Lung microvascular endothelial cell (primary cell): ENCODE measurements at regions not wholly inside any gene's neighbourhood (a gene's known extent, or its start where the extent isn't known, plus 50 kb on each side); places are given as distances from the start of the nearest gene placed in this dataset.
"Not testable (repeated sequence)": the region's sequence is repeated elsewhere in the genome, so short reads cannot be mapped to it uniquely, and the experiment has no call there.

Source experiments
- DNase-seq, 2 donors: peaks; one replicate each; pipeline versions ENCODE4 v3.0.0 to v3.0.0-alpha.2; 2010; ENCODE audit warnings: low read depth in 2 of 2

DNA sequence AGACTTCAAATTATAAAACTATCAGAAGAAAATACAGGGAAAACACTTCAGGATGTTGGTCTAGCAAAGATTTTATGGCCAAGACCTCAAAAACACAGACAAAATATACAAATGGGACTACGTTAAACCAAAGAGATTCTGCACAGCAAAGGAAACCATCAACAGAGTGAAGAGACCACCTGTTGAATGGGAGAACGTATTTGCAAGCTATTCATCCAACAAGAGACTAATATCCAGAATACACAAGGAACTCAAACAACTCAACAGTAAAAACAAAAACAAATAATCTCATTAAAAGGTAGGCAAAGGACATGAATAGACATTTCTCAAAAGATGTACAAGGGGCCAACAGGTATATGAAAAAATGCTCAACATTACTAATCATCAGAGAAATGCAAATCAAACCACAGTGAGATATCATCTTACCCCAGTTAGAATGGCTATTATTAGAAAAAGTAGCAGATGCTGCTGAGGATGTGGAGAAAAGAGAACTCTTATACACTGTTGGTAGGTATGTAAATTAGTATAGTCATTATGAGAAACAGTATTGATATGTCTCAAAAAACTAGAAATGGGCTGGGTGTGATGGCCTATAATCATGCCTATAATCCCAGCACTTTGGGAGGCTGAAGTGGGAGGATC is 112.6 kb downstream of the LRIG2 start:
- DNase-seq, result no peak

DNA sequence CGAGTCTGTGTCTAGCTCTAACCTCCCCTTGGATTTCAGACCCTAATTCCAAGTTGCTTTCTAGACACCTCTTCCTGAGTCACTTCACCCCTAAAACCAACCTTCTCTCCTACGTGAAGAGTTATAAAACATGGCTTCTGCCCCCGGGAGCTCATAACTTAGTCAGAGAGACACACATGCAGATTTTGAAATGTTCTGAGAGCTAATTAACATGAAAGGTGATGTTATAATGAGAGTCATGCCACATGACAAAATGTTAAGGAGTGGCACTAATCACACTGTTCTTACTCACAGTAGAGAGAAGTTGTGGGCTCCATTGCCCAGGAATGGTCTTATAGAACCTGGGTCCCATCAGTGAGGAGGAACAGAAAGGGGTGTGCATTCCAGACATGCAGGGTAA is 117.1 kb downstream of the LRIG2 start:
- DNase-seq, result no peak

DNA sequence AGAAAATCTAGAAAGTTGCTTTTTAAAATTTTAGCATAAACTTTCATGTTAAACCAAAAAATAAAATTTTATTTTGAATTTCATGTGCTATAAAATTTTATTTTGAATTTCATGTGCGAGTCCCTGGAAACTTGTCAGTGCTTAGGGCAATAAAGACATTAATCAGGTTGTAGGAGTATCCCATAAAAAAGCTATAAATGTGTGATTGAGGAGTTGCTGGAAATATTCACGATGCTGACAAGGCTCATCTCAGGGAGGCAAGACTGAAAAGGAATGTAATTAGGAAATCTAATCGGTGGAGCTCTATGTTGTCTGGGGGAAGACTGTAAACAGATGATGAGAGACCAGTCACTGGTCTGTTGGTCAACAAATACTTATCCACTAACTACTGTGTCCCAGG is 117.9 kb downstream of the LRIG2 start:
- DNase-seq, result no peak

DNA sequence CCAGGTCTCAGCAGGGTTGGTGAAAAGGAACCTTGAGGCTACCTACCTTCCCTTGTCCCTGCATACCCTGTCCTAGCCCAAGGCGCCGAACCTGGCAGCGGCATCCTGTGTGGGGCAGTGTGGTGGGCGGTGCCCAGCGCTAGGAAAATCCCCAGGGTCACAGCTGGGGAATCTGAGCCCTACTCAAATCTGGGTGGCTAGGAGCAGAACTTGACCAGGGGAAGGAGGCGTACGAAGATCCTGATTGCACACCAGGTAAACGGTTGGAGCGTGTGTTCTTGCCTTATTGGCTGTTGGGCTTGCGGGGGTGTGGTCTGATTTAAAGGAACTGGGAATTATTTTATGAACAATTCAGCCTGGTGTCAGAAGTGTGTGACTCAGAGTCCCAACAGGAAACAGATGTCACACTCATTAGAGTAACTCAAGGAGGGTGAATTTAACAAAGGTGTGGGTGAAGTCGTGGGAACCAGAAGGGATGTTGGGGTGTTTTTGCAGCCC is 118.6 kb downstream of the LRIG2 start:
- DNase-seq, result peak in 1 of 2 donors; percentile 36

DNA sequence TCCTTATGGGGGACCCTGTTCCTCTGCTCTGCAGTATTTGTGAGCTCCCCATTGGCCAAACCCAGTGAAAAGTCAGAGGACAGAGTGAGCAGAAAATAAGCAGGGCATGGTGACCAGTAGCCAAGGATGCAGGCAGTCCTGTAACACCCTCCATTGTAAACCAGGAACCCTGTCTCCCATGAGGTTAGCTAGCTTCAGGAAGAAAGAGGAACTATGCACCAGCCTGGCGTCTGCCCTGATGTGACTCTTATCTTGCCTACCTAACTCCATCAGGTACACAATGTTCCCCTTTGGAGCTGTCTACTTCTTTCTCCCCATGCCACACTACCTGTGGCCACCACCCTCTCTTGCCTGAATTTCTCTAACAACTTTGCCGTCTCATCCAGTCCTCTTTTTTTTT is 119.2 kb downstream of the LRIG2 start:
- DNase-seq, result no peak

DNA sequence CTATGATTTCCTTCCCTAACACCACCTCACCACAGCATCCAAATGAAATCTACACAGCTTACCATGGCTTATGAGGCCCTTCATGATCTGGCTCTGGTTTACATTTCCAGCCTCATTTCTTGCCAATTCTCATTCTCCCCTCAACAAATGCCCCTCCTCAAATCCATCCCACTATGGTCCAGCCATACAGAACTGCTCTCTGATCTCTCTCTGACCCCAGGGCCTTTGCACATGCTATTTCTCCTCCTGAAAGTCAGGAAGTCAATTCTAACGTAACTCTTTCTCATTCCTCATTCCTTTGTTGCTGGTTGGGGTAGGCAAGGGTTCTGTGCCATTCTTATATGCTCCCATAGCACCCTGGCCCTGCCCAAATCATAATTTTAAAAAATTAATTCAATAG is 120.0 kb downstream of the LRIG2 start:
- no peak for DNase-seq

DNA sequence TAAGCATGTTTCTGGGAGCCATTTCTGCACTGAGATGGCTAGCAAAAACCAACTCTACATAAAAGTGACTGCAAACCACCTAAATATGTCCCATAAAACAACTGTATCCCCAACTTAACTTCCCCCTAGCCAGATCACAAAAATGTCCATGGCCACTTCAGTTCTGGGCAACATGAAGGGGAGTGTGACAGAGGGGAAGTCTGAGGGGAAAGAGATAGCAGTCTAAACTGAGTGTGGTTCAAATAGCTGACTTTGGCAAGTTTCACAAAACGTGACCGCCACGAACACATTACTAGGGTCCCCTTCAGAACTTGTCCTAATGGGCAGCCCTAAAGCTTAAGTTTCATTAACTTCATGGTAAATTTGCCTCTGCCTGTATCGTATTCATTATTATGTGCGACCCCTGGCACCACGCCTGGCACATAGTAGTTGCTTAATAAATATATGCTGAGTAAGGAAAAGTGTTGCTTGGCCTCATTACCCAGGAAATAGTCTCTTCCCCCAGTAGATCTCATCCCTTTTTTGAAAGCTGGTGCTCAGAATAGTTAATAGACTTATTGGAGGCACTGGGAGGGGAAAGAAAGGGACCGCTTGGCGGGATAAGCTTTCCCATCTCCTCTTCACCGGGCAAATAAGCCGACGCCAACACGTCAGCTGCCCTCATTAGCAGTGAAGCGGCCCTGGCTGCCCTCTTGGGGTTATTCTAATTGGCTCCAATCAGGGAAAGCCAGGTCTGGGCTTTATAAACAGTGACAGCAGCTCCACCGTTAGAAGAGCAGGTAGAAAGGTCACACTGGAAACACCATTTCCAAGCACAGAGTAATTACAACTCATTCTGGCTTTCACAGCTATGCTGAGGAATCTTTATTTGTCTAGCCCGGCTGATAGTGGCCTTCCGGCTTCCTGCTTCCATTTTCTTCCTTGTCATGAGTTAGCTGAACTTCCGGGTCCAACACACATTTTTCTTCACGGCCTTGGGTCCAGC is 122.1 kb downstream of the LRIG2 start:
- DNase-seq, result no peak

DNA sequence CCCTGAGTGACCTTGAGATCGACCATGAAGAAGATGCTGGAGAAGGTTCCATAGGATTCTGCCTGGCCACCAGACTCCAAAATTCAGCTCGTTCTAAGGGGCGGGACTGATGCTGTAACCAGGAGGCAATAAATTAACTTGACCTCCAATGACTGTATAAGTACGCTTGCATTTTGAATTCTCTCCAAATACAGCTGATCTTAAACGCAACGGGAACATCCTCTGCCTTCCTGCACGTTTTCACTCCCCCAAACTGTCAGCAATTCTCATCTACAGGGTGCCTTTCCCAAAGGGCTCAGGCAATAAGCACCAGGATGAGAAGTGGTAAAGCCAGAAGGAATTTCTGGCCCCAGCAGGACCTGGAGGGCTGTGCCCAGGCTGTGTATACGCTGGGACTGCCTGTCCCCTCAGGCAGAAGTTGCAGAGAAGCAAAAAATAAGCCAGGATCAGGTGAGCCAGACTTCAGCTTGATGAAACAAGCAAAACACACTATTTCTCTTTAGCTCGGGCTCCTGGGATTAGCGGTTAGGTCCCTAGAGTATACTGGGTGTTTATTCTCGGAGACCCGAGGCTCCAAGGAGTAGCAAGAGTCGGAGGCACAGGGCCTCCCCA is 124.8 kb downstream of the LRIG2 start:
- no peak for DNase-seq

DNA sequence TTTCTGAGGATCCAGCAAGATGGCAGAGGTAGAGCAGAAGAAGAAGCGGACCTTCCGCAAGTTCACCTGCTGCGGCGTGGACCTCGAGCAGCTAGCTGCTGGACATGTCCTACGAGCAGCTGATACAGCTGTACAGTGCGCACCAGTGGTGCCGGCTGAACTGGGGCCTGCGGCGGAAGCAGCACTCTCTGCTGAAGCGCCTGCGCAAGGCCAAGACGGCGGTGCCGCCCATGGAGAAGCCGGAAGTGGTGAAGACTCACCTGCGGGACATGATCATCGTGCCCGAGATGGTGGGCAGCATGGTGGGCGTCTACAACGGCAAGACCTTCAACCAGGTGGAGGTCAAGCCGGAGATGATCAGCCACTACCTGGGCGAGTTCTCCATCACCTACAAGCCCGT is 125.8 kb downstream of the LRIG2 start:
- no peak for DNase-seq

DNA sequence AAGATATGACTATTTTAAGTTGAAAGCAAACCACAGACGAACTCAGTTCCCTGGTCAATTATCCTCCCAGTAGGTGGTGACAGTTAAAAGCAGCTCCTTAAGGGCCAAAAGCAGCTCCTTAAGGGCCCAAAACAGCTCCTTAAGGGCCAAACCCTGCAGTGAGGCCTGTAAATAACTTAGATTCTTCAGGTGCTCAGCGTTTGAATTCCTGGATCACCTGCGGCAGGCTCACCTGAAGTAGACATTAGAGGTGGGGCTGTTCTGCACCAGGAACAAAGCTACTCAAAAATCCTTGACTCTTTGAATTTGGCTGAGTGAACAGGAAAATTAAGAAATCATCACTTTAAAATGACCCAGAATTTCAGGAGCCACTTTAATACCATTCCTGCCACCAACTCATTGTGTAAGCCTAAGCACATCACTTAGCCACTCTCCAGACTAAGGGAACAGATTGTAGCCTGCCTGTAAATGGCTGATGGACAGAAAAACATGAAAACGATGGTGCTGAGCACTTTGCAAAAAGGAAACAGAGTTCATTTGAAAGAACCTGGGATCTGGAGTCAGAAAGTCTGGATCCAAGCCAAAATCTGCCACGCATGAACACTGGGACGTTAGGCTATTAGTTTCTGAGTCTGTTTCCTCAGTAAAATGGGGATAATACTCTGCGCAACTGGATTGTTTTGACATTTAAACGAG is 126.9 kb downstream of the LRIG2 start:
- peak in 1 of 2 donors; percentile 8 for DNase-seq

DNA sequence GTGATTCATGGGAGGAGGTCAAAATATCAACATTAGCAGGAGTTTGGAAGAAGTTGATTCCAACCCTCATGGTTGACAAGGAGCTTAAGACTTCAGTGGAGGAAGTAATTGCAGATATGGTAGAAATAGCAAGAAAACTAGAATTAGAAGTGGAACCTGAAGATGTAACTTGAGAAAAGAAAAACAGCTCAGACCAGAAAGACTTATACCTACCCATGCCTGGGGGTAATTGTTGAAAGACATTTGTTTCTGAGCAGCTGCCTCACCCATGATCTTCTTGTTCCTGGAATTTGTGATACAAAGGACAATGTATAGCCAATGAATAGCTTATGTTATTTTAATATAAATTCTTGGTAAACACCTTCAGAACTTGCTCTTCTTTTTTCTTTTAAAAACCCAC is 128.6 kb downstream of the LRIG2 start:
- no peak for DNase-seq

DNA sequence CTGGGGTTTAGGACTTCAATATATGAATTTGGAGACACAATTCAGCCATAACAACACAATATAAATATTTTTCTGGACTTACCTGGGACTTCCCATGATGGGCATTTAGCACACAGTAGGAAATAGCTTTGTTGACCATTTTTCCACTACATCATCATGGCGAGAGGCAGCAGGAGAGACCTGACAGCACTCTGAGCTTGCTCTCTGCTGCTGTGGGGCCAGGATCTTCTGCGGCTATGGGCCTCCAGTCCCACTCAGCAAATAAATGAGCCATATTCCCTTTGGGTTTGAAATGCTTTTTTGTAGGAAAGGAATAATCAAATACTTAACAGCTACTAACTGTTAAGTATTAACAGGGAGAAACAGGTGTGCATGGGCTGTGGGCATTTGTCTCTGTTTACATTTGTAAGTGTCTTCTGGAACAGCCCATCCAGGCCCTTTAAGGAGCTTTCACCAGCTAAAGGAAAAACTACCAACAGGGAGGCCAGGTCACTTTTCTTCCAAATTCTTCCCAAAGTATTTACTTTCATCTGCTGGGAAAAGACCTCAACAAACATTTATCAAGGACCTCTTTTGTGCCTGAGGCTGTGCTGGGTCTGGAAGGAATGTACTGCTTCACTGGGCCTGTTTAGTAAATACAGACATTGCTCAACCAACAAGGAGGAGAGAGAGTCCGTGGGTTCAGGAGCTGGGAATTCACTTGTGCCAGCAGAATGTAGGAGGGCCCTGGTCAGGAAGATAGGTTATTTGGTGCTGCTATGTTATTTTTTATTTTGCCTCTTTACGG is 133.2 kb downstream of the LRIG2 start:
- DNase-seq, result no peak

DNA sequence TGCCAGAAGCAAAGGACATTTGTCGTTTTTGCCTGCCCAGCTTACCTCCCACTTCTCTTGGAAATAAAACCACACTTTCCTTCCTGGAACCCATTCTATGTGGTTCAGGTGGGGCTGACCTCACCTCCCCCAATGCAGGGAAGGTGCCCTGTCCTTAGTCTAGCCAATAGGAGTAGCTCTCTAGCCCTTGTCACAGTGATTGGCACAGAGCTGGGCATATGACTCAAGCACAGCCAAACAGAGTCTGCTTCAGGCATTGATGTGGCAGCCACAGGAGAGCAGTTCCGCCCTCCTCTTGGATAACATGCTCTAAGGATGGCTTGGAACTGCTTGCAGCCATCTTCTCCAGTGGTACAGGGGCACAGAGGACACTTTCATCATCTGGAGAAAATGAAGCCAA is 134.0 kb downstream of the LRIG2 start:
- no peak for DNase-seq

DNA sequence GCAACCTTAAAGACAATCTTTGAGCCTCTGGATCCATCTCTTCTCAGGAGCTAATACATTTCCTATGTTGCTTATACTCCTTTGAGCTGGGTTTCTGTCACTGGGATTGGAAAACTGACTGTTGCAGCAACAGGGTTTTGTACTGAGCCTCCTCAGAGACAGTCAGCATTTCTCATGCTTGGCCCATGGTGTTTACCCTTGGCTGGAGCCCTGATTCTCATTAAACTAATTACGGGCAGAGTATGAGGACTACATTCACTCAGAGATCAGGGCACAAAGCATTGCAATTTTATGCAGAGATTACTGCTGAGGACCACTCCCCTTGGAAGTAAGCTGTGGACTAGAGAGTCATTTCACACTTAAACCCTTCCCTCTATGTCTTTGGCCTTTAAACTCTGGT is 134.5 kb downstream of the LRIG2 start:
- no peak for DNase-seq

DNA sequence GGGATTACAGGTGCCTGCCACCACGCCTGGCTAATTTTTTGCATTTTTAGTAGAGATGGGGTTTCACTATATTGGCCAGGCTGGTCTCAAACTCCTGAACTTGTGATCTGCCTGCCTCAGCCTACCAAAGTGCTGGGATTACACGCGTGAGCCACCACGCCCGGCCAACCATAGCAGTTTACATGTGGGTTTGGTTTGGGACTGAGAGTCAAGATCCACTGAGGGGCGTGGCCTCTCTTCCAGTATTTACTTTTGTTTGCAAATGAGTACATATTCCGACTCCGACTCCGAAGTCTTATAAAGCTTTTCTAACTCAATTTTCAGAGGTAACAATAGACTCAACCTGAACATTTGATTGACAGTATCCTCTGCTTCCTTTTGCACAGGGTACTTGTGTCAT is 135.4 kb downstream of the LRIG2 start:
- not testable (repeated sequence) for DNase-seq

DNA sequence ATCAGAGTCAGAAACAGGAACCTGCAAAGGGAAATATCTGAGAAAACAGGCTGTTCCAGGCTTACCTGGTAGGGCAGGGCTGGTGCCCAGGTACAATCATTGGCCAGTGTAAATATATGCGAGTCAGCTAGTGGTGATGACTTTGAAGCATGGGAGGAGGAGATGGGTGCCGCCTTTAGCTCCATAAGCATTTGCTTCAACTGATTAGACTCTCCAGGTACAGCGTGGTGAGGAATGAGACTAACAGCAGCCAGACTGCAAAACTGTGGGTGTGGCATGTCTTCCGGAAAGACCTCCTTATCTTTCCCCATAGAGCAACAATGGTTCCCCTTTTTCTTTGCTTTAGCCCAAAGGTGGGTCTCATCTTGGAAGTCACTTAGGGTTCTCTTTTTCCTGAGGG is 137.2 kb downstream of the LRIG2 start:
- DNase-seq, result no peak

DNA sequence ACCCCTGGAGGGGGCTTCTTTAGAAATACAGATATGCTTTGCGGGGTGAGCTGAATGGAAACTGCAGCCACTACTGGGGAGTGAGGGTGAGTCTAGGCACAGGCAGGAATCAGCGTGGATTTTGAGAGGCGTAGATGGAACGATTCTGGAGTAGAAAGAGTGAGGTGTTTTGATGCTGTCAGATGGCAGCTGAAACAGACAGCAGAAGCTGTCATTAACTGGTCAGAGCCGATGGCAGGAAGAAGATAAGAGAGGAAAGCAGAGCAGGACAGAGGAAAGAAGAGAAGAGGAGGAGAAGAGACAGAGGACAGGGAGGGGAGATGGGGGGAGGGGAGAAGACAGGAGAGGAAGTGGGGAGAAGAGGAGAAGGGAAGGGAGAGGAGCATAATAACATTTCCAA is 138.5 kb downstream of the LRIG2 start:
- DNase-seq, result no peak

DNA sequence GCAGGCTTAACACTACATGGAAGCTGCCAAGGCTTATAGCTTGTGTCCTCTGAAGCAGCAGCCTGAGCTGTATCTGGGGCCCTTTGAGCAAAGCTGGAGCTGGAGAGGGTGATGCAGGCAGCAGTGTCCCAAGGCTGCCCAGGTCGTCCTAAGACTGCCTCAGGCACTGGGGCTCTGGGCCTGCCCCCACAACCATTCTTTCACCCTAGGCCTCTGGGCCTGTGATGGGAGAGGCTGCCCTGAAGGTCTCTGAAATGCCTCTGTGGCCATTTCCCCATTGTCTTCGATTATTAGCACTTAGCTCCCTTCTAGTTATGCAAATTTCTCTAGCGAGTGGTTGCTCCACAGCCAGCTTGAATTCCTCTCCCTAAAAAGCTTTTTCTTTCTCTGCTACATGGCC is 142.0 kb downstream of the LRIG2 start:
- DNase-seq, result no peak

DNA sequence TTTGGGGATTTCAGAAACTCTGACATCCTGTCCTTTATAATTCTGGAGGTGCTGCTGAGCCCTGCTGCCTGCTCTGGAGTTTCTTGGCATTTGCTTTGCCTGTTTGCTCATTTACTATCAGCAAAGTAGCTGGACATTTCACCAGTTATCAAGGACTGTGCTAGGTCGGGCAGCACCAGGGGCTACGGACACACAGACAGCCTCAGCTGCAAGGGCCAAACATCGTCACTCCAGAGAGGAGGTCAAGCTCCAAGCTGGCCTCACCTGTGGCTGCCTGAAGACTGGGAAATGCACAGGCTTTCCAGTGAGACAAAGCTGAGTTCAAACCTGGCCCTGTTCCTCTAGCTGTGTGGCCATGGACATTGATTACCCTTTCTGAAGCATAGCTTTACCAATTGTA is 143.7 kb downstream of the LRIG2 start:
- DNase-seq, result no peak

DNA sequence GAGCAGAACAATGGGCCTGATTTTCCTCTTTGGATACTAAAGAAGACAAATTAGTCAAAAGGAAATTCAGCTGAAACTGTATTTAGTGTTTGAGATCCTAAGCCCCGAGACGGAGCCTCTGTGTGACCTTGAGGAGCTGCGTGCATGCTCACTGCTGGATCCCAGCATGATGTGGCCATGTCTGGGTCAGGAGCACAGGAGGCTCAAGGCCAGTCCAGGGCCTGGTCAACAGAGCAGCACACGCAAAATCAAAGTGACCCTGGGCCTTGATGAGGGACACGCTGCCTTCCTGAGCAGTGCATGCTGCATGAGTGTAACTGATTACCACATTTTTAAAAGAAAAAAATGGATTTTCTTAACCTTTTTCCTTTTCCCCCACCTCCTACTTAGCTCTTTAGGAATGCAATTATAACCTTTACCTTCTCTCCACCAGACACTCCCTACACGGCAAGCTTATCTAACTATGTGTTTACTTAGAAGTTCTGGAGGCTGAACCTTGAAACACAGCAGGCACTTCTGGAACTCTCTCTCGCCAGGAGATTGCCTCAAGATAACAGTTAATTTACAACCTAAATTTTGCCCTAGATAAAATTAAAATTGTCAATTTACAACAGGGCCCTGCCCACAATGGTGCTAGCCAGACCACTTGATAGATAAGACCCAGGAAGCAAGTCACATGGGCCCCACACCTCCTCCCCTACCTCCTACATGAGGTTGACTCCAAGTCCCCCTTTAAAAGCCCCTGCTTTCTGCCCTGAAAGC is 144.6 kb downstream of the LRIG2 start:
- no peak for DNase-seq
